GM19025 (cell line): ENCODE measurements at regions not wholly inside any gene's neighbourhood (a gene's known extent, or its start where the extent isn't known, plus 50 kb on each side); places are given as distances from the start of the nearest gene placed in this dataset.

Source experiments
- ATAC-seq: cut with Tn5 transposase; IDR thresholded peaks from one replicate; pipeline ENCODE4 v1.9.1; 2021; ENCODE audit warnings: mild to moderate bottlenecking, low read depth, moderate library complexity; ENCODE audit not compliant: unreplicated experiment

- ATAC-seq, result no peak
Observed at GRCh38 chr2:7448578-7449264, 531.5 kb downstream of the RNF144A start.

GRCh38 chr2:7449298-7449697 is 532.1 kb downstream of the RNF144A start:
- no peak for ATAC-seq

- no peak for ATAC-seq
Observed at GRCh38 chr2:7450188-7450832, 533.1 kb downstream of the RNF144A start.

GRCh38 chr2:7450833-7451190 is 533.6 kb downstream of the RNF144A start:
- no peak for ATAC-seq

- no peak for ATAC-seq
Observed at GRCh38 chr2:7452110-7452876, 535.1 kb downstream of the RNF144A start.

GRCh38 chr2:7454592-7454991 is 537.4 kb downstream of the RNF144A start:
- no peak for ATAC-seq

GRCh38 chr2:7456762-7457161 is 539.5 kb downstream of the RNF144A start:
- ATAC-seq, result no peak

- ATAC-seq, result no peak
Observed at GRCh38 chr2:7458066-7458465, 540.9 kb downstream of the RNF144A start.

GRCh38 chr2:7467782-7468447 is 550.7 kb downstream of the RNF144A start:
- ATAC-seq, result no peak

- ATAC-seq, result no peak
Observed at GRCh38 chr2:7468448-7468828, 551.2 kb downstream of the RNF144A start.

GRCh38 chr2:7468955-7469354 is 551.7 kb downstream of the RNF144A start:
- ATAC-seq, result no peak

- no peak for ATAC-seq
Observed at GRCh38 chr2:7471185-7471584, 554.0 kb downstream of the RNF144A start.

GRCh38 chr2:7472465-7472864 is 555.3 kb downstream of the RNF144A start:
- ATAC-seq, result no peak

GRCh38 chr2:7473135-7473771 is 556.0 kb downstream of the RNF144A start:
- ATAC-seq, result no peak

GRCh38 chr2:7476371-7476770 is 559.2 kb downstream of the RNF144A start:
- no peak for ATAC-seq

- ATAC-seq, result no peak
Observed at GRCh38 chr2:7479603-7480002, 562.4 kb downstream of the RNF144A start.

- no peak for ATAC-seq
Observed at GRCh38 chr2:7480431-7480830, 563.2 kb downstream of the RNF144A start.

- ATAC-seq, result no peak
Observed at GRCh38 chr2:7490672-7491071, 573.5 kb downstream of the RNF144A start.

- ATAC-seq, result no peak
Observed at GRCh38 chr2:7492719-7493118, 575.5 kb downstream of the RNF144A start.

GRCh38 chr2:7497178-7497577 is 580.0 kb downstream of the RNF144A start:
- no peak for ATAC-seq

- ATAC-seq, result no peak
Observed at GRCh38 chr2:7499018-7499417, 581.8 kb downstream of the RNF144A start.
